Activated naive CD8-positive, alpha-beta T cell treated with anti-CD3 and anti-CD28 coated beads for 36 hours (primary cell): ENCODE measurements at regions not wholly inside any gene's neighbourhood (a gene's known extent, or its start where the extent isn't known, plus 50 kb on each side); places are given as distances from the start of the nearest gene placed in this dataset.
"Not testable (repeated sequence)": the region's sequence is repeated elsewhere in the genome, so short reads cannot be mapped to it uniquely, and the experiment has no call there.

Source experiments
- DNase-seq: peaks from one replicate; pipeline ENCODE4 v3.0.0; 2021
- H3K27ac Mint-ChIP-seq: one replicate; pipeline ENCODE4 v1.8.0; 2022; ENCODE audit warnings: mild to moderate bottlenecking, moderate library complexity, mixed read lengths
- H3K27me3 Mint-ChIP-seq: one replicate; pipeline ENCODE4 v1.8.0; 2022; ENCODE audit warnings: mild to moderate bottlenecking, mixed read lengths
- H3K36me3 Mint-ChIP-seq: one replicate; pipeline ENCODE4 v1.8.0; 2021; ENCODE audit warnings: mild to moderate bottlenecking, mixed read lengths
- H3K4me1 Mint-ChIP-seq: one replicate; pipeline ENCODE4 v1.8.0; 2021; ENCODE audit warnings: mixed read lengths
- H3K4me3 Mint-ChIP-seq: one replicate; pipeline ENCODE4 v1.8.0; 2022; ENCODE audit warnings: mild to moderate bottlenecking, moderate library complexity, mixed read lengths
- H3K9me3 Mint-ChIP-seq: one replicate; pipeline ENCODE4 v1.8.0; 2022; ENCODE audit warnings: mixed read lengths

DNA sequence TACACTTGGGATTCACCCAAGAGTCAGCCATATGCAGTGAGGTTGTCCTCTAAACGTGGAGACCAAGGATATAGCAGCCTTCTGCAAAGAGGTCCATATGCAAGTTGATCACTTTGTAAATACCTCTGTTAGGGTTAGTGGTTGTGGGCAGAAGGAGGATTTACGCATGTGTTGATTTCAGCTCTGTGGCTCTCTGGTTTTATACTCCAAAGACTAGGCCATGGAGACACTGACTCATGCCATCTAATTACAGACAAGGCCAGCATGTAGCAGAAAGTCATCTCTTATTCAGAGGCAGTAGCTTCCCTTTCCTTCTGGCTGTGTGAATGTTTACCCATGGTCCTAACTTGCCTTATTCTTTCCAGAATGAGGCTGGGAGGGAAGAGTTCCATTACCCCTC, 140.9 kb upstream of the GOLGA6L4 start:
- not testable (repeated sequence) for H3K9me3 Mint-ChIP-seq, DNase-seq, H3K27me3 Mint-ChIP-seq, H3K4me1 Mint-ChIP-seq, H3K27ac Mint-ChIP-seq, H3K36me3 Mint-ChIP-seq, H3K4me3 Mint-ChIP-seq

GRCh38 chr15:84097053-84097452, 138.5 kb upstream of the GOLGA6L4 start:
- not testable (repeated sequence) for H3K4me1 Mint-ChIP-seq, H3K27ac Mint-ChIP-seq, H3K27me3 Mint-ChIP-seq, H3K36me3 Mint-ChIP-seq, DNase-seq, H3K4me3 Mint-ChIP-seq, H3K9me3 Mint-ChIP-seq

DNA sequence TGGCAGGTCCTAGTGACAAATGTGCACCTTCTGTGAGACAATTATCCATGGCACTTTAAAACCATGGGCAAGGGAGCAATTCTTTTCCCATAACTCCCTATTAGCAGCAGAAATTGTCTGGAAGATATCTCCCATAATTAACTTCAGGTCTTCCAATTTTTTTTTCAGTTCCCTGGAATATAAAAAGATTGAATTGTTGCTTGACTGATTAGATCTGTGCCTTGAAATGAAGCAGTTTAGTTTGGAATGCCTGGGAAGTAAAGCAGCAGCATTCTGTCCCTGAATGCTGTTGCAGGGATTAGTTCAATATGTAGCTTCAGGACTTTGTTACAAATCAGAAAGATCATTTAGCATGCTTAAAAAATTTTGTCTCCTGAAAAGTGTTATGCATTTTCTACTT, 137.0 kb upstream of the GOLGA6L4 start:
- Mint-ChIP-seq H3K27me3 (peaks cover 6% of the 10 kb centered on the region), H3K27ac (no peak overlapping the region), H3K4me1 (no peaks in the 10 kb centered on the region), H3K36me3 (no peaks in the 10 kb centered on the region), H3K9me3 (no peaks in the 10 kb centered on the region), H3K4me3 (no peak overlapping the region)
- DNase-seq: no peak

DNA sequence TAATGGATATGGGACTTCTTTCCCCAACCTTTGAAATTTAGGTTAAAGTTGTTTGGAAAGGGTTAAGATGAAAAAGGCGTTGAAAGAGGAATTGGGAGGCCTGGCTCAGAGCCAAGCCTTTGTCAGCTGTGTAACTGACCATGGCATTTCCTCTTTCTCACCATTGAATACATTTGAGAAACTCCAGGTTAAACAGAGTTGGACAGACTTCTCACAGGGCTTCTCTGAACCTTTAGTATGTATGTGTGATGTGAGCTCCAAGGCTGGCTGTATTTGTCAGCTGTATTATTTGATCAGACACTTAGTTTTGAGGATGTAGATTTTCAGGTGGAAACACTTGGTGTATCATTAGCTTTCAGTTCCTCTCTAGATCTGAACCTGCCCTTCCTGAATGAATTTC, 136.4 kb upstream of the GOLGA6L4 start:
- no peak overlapping the region for H3K27ac Mint-ChIP-seq
- no peak for DNase-seq
- H3K4me1 Mint-ChIP-seq: no peaks in the 10 kb centered on the region
- peaks cover 6% of the 10 kb centered on the region for H3K27me3 Mint-ChIP-seq
- H3K9me3 Mint-ChIP-seq: no peaks in the 10 kb centered on the region
- no peak overlapping the region for H3K4me3 Mint-ChIP-seq
- no peaks in the 10 kb centered on the region for H3K36me3 Mint-ChIP-seq

DNA sequence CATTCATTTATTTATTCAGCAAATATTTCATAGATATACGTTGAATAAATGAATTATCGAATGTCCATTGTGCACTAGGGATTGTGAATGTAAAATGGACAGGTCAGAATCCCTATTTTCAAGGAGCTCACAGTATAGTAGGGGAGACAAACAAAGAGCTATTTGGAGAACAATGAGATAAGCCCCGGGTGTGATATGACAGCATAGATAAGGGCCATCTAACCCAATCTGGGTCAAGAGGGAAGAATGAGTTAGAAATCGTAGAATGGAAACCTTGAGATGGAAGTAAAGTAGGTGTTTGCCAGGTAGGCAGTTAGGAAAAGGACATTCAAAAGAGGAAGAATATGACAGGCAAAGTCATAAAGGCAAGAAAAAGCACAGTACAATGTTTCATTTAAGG, 132.2 kb upstream of the GOLGA6L4 start:
- Mint-ChIP-seq H3K36me3 (no peaks in the 10 kb centered on the region), H3K27ac (no peak overlapping the region), H3K27me3 (peaks cover 10% of the 10 kb centered on the region), H3K9me3 (no peaks in the 10 kb centered on the region), H3K4me1 (no peaks in the 10 kb centered on the region), H3K4me3 (no peak overlapping the region)
- no peak for DNase-seq

DNA sequence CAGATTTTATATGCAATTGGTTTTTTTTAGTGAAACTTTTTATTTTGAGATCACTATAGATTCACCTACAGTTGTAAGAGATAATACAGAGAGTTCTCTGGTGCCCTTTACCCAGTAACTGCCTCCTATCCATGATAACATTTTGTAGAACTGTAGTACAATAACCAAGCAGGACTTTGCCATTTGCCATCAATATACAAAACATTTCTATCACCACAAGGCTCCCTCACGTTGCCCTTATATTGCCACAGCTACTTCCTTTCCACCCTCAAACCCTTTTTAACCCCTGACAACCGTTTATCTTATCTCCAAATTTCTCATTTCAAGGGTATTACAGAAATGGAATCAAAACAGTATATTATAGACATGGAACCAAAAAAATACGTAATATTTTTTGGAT, 130.7 kb upstream of the GOLGA6L4 start:
- Mint-ChIP-seq H3K9me3 (no peaks in the 10 kb centered on the region), H3K36me3 (no peaks in the 10 kb centered on the region), H3K27ac (no peak overlapping the region)

GRCh38 chr15:84108728-84109127, 126.8 kb upstream of the GOLGA6L4 start:
- Mint-ChIP-seq H3K9me3 (no peaks in the 10 kb centered on the region), H3K27ac (no peak overlapping the region), H3K36me3 (no peaks in the 10 kb centered on the region), H3K27me3 (peaks cover 4% of the 10 kb centered on the region), H3K4me3 (no peak overlapping the region), H3K4me1 (no peaks in the 10 kb centered on the region)
- DNase-seq: no peak

More for the DNA sequence above, 130.7 kb upstream of the GOLGA6L4 start:
- no peaks in the 10 kb centered on the region for H3K4me1 Mint-ChIP-seq
- peaks cover 10% of the 10 kb centered on the region for H3K27me3 Mint-ChIP-seq
- H3K4me3 Mint-ChIP-seq: no peak overlapping the region
- no peak for DNase-seq

DNA sequence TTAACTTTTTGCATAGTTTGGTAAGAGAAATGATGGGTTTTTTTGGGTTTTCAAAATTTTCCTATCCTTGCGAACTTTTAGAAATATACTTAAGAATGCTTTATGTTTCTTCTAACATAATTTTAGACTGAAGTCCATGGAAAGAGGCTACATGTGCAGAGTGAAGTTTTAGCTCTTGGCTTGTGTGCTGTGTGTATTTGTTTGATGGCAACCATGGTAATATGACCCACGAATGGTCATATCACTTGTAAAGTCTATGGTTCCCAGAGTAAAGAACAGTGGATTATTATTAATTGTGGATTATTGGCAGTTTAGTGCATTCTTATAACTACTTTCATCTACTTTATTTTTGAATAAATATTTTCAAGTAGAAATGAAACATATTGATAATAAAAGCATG, 124.0 kb upstream of the GOLGA6L4 start:
- Mint-ChIP-seq H3K36me3 (no peaks in the 10 kb centered on the region), H3K4me1 (no peaks in the 10 kb centered on the region), H3K27ac (no peak overlapping the region), H3K9me3 (no peaks in the 10 kb centered on the region), H3K27me3 (no peaks in the 10 kb centered on the region), H3K4me3 (no peak overlapping the region)
- DNase-seq: no peak

- Mint-ChIP-seq H3K27me3 (peaks cover under 1% of the 10 kb centered on the region), H3K36me3 (no peaks in the 10 kb centered on the region), H3K27ac (no peak overlapping the region), H3K9me3 (no peaks in the 10 kb centered on the region), H3K4me3 (no peak overlapping the region), H3K4me1 (no peaks in the 10 kb centered on the region)
- DNase-seq: no peak
These were observed 123.5 kb upstream of the GOLGA6L4 start for GRCh38 chr15:84112025-84112424.

GRCh38 chr15:84113919-84114318, 121.7 kb upstream of the GOLGA6L4 start:
- Mint-ChIP-seq H3K36me3 (no peaks in the 10 kb centered on the region), H3K4me1 (no peaks in the 10 kb centered on the region), H3K9me3 (no peaks in the 10 kb centered on the region), H3K27ac (no peak overlapping the region), H3K27me3 (peaks cover 4% of the 10 kb centered on the region), H3K4me3 (no peak overlapping the region)
- DNase-seq: no peak

GRCh38 chr15:84114680-84115079, 120.9 kb upstream of the GOLGA6L4 start:
- H3K36me3 Mint-ChIP-seq, DNase-seq, H3K4me3 Mint-ChIP-seq, H3K27me3 Mint-ChIP-seq, H3K4me1 Mint-ChIP-seq, H3K27ac Mint-ChIP-seq, H3K9me3 Mint-ChIP-seq: not testable (repeated sequence)

GRCh38 chr15:84119351-84119750, 116.2 kb upstream of the GOLGA6L4 start:
- H3K9me3 Mint-ChIP-seq, H3K4me3 Mint-ChIP-seq, H3K27me3 Mint-ChIP-seq, H3K27ac Mint-ChIP-seq, DNase-seq, H3K36me3 Mint-ChIP-seq, H3K4me1 Mint-ChIP-seq: not testable (repeated sequence)

DNA sequence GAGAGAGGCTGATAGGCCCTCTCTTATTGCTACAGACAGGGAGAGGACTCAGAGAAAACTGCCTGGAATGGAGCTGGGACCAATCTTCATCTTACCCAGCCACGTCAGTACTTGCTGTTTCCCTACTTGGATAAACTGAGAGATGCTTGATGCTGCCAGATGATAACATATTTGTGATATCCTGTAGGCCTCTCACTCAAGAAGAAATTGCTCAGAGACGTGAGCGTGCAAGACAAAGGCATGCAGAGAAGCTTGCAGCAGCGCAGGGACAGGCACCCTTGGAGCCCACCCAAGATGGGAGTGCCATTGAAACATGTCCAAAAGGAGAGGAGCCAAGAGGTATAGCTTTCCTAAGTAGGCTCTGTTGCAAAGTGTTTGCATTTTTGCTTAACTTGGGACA, 114.7 kb upstream of the GOLGA6L4 start:
- H3K27me3 Mint-ChIP-seq, H3K9me3 Mint-ChIP-seq, H3K4me3 Mint-ChIP-seq, H3K4me1 Mint-ChIP-seq, DNase-seq, H3K36me3 Mint-ChIP-seq, H3K27ac Mint-ChIP-seq: not testable (repeated sequence)

DNA sequence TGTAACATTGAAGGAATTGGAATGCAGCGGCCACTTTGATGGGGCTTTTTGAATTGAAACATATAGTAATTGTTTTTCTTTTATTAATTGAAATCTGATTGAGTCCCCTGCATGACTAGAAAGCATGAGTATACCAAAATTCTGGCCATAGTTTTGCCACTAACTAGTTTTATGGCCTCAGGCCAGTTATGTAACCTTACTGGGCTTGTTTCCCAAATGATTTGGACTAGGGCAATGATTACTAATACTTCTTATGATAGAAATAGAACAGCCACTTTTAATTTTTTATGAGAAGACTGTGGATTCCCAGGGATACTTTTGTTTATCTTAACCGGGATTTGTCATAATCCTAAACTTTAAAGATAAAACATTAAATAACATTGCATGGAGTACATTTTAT, 106.9 kb upstream of the GOLGA6L4 start:
- not testable (repeated sequence) for H3K4me1 Mint-ChIP-seq, H3K27me3 Mint-ChIP-seq, H3K9me3 Mint-ChIP-seq, H3K4me3 Mint-ChIP-seq, DNase-seq, H3K36me3 Mint-ChIP-seq, H3K27ac Mint-ChIP-seq

- not testable (repeated sequence) for H3K27me3 Mint-ChIP-seq, H3K27ac Mint-ChIP-seq, H3K4me3 Mint-ChIP-seq, DNase-seq, H3K9me3 Mint-ChIP-seq, H3K4me1 Mint-ChIP-seq, H3K36me3 Mint-ChIP-seq
These were observed 105.3 kb upstream of the GOLGA6L4 start for GRCh38 chr15:84130098-84130831.

GRCh38 chr15:84135931-84136456, 99.6 kb upstream of the GOLGA6L4 start:
- Mint-ChIP-seq H3K27ac (peak overlapping the region; percentile 26), H3K27me3 (peaks cover 12% of the 10 kb centered on the region)
- not testable (repeated sequence) for H3K4me1 Mint-ChIP-seq, DNase-seq, H3K4me3 Mint-ChIP-seq, H3K36me3 Mint-ChIP-seq, H3K9me3 Mint-ChIP-seq
